GM20000 (cell line): ENCODE measurements at regions not wholly inside any gene's neighbourhood (a gene's known extent, or its start where the extent isn't known, plus 50 kb on each side); places are given as distances from the start of the nearest gene placed in this dataset.

Experiments
- DNase-seq: peaks from one replicate; pipeline ENCODE4 v3.0.0; 2012; ENCODE audit warnings: low spot score
- TF ChIP-seq, protein P1 (sequence below): IDR thresholded peaks from 2 replicates; pipeline ENCODE4 v1.5.1; 2012; ENCODE audit warnings: mild to moderate bottlenecking, control low read depth; ENCODE audit errors: extremely low read depth, missing control alignments

DNA sequence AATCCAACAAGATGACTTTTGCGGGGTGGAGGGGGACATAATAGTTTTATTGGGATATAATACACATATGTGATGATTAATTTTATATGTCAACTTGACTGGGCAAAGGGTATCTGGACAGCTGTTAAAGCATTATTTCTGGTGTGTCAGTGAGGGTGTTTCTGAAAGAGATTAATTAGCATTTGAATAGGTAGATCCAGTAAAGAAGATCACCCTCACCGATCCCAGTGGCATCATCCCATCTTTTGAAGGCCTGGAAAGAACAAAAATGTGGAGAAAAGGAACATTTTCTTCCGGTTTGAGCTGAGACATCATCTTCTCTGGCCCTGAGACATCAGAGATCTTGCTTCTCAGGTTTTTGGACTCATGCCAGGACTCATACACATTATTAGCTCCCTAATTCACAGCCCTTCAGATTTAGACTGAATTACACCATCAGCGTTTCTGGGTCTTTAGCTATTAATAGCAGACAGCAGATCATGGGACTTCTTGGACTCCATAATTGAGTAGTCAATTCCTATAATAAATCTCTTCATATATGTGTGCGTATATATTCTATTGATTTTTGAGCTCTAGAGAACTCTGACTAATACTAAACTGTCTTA is 283.6 kb downstream of the PCNX1 start:
- TF ChIP-seq, protein P1, sequence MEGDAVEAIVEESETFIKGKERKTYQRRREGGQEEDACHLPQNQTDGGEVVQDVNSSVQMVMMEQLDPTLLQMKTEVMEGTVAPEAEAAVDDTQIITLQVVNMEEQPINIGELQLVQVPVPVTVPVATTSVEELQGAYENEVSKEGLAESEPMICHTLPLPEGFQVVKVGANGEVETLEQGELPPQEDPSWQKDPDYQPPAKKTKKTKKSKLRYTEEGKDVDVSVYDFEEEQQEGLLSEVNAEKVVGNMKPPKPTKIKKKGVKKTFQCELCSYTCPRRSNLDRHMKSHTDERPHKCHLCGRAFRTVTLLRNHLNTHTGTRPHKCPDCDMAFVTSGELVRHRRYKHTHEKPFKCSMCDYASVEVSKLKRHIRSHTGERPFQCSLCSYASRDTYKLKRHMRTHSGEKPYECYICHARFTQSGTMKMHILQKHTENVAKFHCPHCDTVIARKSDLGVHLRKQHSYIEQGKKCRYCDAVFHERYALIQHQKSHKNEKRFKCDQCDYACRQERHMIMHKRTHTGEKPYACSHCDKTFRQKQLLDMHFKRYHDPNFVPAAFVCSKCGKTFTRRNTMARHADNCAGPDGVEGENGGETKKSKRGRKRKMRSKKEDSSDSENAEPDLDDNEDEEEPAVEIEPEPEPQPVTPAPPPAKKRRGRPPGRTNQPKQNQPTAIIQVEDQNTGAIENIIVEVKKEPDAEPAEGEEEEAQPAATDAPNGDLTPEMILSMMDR: no peak
- DNase-seq: no peak

DNA sequence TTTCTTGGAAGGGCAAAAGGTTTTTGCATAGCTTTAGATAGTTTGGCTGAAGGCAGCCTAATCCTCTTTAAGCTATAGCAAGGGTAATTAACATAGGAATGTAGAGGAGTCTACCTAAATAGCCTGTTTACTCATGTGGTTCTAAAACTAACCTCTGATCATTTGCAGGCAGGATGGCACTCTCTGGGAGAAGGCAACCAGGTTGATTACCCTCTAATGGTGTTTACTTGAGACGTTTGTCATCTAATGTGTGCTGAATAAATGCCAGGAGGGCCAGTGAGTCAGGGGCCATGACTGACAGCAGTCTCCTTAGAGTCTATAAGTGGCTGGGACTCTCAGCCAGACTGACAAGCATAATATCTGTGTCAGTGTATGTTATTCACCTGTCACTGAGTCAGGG is 286.4 kb downstream of the PCNX1 start:
- TF ChIP-seq, protein P1: no peak
- no peak for DNase-seq

DNA sequence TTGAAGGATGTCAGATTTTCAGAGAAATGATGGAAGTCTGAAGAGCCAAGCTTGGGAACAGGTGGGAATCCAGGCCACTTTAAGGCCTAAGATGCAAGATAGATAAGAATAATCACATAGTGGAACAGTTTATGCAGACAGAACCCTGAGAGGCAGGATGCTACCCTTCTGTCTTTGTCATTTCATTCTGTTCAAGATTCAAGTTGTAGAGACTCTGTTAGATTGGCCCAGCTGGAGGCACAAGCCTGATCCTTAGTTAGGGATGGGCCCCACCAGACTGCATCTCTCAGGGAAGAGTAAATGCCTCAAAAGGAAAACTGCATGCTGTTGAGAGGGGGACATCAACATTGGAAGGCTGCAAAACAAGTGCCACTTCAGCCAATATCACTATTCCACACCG is 287.0 kb downstream of the PCNX1 start:
- TF ChIP-seq, protein P1: no peak
- no peak for DNase-seq

DNA sequence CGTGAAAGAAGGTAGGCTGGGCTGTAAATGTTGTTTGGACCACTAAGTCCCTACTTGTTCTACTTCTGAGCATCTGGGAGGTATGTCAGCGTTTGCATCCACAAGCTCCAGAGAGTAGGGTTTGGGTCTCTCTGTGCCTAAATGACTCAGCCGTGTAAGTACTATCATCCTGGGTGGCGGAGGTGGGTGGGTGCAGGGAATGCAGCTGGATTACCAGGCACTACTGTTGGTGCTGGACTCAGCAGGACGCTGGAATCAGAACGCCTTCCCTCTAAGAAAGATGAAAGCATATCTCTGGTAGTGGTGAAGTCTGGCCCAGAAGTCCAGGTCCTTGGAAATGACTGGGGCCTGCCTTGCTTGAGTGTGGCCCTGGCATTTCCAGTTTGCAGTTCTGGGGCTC is 289.7 kb downstream of the PCNX1 start:
- no peak for DNase-seq
- TF ChIP-seq, protein P1: no peak

DNA sequence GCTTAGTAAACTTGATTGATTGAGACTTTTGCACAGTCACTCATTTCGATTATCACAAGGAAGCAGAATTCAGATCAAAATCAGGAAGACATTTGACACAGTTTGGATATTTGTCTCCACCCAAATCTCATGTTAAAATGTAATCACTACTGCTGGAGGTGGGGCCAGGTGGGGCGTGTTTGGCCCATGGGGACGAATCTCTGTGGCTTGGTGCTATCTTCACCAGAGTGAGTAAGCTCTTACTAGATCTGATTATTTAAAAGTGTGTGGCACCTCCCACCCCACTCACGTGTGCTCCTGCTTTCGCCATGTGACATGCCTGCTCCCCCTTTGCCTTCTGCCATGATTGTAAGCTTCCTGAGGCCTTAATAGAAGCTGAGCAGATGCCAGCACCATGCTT is 291.4 kb downstream of the PCNX1 start:
- no peak for DNase-seq
- TF ChIP-seq, protein P1: no peak

DNA sequence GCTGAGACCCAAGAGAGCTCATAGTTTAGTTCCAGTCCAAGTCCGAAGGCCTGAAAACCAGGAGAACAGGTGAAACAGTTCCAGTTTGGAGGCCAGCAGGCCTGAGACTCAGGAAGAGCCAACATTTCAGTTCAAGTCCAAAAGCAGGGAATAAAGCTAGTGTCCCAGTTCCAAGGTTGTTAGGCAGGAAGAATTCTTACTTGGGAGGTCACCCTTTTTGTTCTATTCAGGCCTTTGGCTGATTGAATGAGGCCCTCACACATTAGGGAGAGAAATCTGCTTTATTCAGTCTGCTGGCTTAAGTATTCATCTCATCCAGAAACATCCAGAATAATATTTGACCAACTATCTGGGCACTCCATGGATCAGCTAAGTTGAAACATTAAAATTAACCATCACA is 294.6 kb downstream of the PCNX1 start:
- TF ChIP-seq, protein P1: no peak
- no peak for DNase-seq

DNA sequence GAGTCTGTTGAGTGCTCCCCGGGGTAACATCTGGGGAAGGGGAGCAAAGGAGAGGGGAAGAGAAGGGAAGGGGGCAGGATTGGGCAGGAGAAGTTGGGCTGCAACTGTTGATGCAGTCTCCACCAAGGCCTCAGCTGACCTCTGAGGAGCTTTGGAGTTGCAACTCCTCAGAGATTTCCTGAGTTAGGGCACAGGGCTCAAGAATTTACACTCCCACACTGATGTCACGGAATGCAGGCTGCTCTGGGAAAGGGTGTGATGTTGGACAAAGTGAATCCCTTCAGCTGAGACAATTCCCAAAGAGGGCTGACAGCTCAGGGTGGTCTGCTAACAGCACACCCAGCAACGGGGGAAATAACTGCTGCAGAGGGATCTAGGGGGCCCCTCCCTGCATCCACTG is 295.6 kb downstream of the PCNX1 start:
- no peak for DNase-seq
- TF ChIP-seq, protein P1: no peak
